Left renal pelvis (tissue), 4 donors: ENCODE measurements at regions not wholly inside any gene's neighbourhood (a gene's known extent, or its start where the extent isn't known, plus 50 kb on each side); places are given as distances from the start of the nearest gene placed in this dataset.

Source experiments
- DNase-seq, 4 donors: peaks; one replicate each; pipeline ENCODE4 v3.0.0-alpha.2; 2013; ENCODE audit warnings: low read depth in 4 of 4, low spot score in 3 of 4

- no peak for DNase-seq
Observed at GRCh38 chr14:71273366-71273765, 366.1 kb downstream of the PCNX1 start.

GRCh38 chr14:71284048-71284447, 376.8 kb downstream of the PCNX1 start:
- DNase-seq, result no peak

- no peak for DNase-seq
Observed at GRCh38 chr14:71286126-71286525, 378.9 kb downstream of the PCNX1 start.

- no peak for DNase-seq
Observed at GRCh38 chr14:71287567-71287966, 380.3 kb downstream of the PCNX1 start.

- DNase-seq, result no peak
Observed at GRCh38 chr14:71289536-71289935, 382.3 kb downstream of the PCNX1 start.

- DNase-seq, result no peak
Observed at GRCh38 chr14:71290301-71290700, 383.0 kb downstream of the PCNX1 start.

- DNase-seq, result no peak
Observed at GRCh38 chr14:71290960-71291466, 383.8 kb downstream of the PCNX1 start.

GRCh38 chr14:71296184-71296583, 388.9 kb downstream of the PCNX1 start:
- DNase-seq, result no peak

- no peak for DNase-seq
Observed at GRCh38 chr14:71300566-71301330, 393.5 kb downstream of the PCNX1 start.

GRCh38 chr14:71301611-71302010, 394.4 kb downstream of the PCNX1 start:
- no peak for DNase-seq

GRCh38 chr14:71304690-71305089, 397.4 kb downstream of the PCNX1 start:
- DNase-seq, result no peak

GRCh38 chr14:71308671-71309070, 401.4 kb downstream of the PCNX1 start:
- no peak for DNase-seq

- no peak for DNase-seq
Observed at GRCh38 chr14:71309756-71310155, 402.5 kb downstream of the PCNX1 start.

- no peak for DNase-seq
Observed at GRCh38 chr14:71311061-71311460, 403.8 kb downstream of the PCNX1 start.

- no peak for DNase-seq
Observed at GRCh38 chr14:71314717-71315116, 407.5 kb downstream of the PCNX1 start.

GRCh38 chr14:71317385-71318096, 410.3 kb downstream of the PCNX1 start:
- no peak for DNase-seq

GRCh38 chr14:71318097-71318459, 410.8 kb downstream of the PCNX1 start:
- no peak for DNase-seq

- no peak for DNase-seq
Observed at GRCh38 chr14:71319666-71320065, 412.4 kb downstream of the PCNX1 start.

GRCh38 chr14:71320107-71320733, 413.0 kb downstream of the PCNX1 start, which contains the start of gene SIPA1L1:
SIPA1L1 (plus strand) TSS chr14:71320476.
- peak; percentile 95 to 98 (median 96) for DNase-seq

GRCh38 chr14:71320734-71321573, 413.7 kb downstream of the PCNX1 start:
- DNase-seq, result peak; percentile 27 to 44 (median 34)
